ENCODE measurements at regions not wholly inside any gene's neighbourhood (a gene's known extent, or its start where the extent isn't known, plus 50 kb on each side); places are given as distances from the start of the nearest gene placed in this dataset.
"Not testable (repeated sequence)": the region's sequence is repeated elsewhere in the genome, so short reads cannot be mapped to it uniquely, and the experiment has no call there.

- no peak for DNase-seq
Measured at GRCh38 chr13:88257706-88258105, 586.5 kb downstream of the SLITRK5 start.

DNA sequence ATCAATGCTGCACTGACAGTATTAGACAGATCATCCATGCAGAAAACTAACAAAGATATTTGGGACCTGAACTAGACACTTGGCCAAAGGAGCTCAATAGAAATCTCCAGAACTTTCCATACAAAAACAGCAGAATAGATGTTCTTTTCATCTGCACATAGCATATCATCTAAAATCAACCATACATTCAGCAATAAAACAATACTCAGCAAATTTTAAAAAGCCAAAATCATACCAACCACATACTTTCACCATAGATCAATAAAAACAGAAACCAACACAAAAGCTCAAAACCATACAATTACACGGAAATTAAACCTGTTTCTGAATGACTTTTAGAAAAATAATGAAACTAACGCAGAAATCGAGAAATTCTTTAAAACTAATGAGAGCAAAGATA, 592.6 kb downstream of the SLITRK5 start:
- DNase-seq, result no peak

DNA sequence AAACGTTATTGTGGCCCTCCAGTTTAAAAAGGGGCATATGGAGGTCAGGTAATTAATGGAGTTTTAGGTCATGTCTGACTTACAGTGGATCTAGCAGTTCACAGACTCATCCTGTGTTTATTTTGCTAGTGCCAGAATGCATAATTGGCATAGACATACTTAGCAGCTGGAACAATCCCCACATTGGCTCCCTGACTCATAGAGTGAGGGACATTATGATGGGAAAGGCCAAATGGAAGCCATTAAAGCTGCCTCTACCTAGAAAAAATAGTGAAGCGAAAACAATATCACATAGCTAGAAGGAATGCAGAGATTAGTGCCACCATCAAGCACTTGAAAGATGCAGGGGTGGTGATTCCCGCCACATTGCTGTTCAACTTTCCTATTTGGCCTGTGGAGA, 610.7 kb downstream of the SLITRK5 start:
- DNase-seq, result no peak

DNA sequence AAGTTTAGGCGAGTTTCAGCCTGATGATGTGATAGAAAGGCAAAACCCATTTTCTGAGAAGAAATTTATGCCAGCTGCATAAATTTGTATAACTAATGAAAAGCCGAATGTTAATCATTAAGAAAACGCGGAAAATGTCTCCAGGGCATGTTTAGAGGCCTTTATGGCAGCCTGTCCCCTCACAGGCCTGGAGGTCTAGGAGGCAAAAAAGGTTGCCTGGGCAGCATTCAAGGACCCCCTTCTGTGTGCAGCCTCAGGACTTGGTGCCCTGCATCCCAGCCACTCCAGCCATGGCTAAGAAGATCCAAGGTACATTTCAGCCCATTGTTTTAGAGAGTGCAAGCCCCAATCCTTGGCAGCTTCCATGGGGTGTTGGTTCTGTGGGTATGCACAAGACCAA, 614.2 kb downstream of the SLITRK5 start:
- no peak for DNase-seq

- no peak for DNase-seq
Measured at GRCh38 chr13:88288326-88288725, 617.2 kb downstream of the SLITRK5 start.

DNA sequence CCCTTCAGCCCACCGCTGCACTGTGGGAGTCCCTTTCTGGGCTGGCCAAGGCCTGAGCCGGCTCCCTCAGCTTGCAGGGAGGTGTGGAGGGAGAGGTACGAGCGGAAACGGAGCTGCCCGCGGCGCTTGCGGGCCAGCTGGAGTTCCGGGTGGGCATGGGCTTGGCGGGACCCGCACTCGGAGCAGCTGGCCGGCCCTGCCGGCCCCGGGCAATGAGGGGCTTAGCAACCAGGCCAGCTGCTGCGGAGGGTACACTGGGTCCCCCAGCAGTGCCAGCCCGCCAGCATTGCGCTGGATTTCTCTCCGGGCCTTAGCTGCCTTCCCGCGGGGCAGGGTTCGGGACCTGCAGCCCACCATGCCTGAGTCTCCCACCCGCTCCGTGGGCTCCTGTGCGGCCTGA, 620.6 kb downstream of the SLITRK5 start:
- DNase-seq, result not testable (repeated sequence)

- no peak for DNase-seq
Measured at GRCh38 chr13:88294368-88294767, 623.2 kb downstream of the SLITRK5 start.

- DNase-seq, result no peak
Measured at GRCh38 chr13:88303157-88303556, 632.0 kb downstream of the SLITRK5 start.

- no peak for DNase-seq
Measured at GRCh38 chr13:88303605-88304004, 632.4 kb downstream of the SLITRK5 start.

DNA sequence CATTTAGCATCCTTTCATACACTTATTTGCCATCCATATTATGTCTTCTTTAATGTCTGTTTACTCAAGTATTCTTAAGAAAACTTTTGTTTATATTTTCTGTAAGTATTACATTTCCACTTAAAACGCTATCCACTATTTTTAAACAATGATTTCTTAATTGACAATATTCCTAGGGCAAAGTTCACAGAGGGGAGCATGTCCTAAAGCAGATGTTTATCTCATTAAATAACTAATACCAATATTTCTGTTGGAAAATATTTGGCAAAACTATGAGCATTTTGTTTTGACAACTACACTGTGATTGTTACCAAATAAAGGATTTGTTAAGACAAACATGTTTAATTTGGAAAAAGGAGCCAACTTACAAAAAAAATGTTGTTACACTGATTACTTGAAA, 643.3 kb downstream of the SLITRK5 start:
- no peak for DNase-seq

DNA sequence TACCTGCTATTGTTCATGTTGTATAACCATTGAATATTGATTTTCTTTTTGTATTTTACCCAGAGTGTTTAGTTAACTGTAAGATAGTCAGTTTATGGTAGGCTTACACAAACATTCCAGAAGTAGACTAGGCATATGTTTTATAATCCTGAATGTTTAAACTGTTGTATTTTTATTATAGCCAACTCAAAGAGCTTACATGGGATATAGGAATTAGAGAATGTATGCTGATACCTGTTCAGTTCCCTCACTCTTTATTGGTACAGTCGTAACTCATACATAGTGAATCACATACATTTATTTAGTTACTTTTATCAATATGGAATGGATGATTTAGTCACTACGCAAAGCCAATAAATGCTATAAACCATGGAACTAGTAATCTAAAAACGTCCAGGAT, 657.9 kb downstream of the SLITRK5 start:
- no peak for DNase-seq

DNA sequence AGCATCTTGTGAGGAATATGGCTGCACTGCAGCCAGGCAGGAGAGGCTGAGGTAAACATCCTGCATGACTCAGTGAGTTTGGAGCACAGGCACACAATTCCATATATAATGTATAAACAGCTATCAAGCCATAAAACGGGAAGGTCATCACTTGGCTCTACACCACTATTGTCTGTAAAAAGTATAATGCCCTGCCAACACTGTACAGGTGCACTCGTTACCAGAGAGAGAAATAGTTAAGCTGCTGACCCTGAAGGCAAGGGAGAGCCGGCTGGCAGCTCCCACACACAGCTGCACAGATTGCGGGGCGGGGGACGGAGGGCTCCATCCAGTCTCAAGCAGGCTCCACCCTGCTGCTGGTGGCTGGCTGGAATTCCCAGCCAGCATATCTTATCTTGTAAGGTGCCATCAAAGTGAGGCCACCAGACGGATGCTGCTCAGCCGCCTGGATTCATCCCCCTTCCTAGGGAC, 668.1 kb downstream of the SLITRK5 start:
- no peak for DNase-seq

DNA sequence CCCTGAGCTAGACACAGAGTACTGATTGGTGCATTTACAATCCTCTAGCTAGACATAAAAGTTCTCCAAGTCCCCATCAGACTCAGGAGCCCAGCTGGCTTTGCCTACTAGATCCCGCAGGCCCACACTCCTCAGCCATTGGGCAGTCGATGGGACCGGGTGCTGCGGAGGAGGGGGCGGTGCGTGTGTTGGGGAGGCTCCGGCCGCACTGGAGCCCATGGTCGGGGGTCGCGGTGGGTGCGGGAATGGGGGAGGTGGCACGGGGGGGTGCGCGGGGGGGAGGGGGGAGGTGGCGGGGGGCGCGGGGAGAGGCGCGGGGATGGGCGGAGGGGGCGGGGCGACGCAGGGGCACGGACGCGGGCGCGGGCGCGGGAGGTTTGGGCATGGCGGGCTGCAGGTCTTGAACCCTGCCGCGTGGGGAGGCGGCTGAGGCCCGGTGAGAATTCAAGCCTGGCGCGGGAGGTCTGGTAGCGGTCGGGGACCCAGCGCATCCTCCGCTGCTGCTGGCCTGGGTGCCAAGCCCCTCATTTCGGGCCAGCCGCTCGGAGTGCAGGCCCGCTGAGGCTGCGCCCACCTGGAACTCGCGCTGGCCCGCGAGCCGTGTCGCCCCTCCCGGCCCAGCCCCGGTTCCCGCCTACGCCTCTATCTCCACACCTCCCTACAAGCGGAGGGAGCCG, 674.1 kb downstream of the SLITRK5 start:
- DNase-seq, result no peak

- DNase-seq, result no peak
Measured at GRCh38 chr13:88360761-88361160, 689.6 kb downstream of the SLITRK5 start.

DNA sequence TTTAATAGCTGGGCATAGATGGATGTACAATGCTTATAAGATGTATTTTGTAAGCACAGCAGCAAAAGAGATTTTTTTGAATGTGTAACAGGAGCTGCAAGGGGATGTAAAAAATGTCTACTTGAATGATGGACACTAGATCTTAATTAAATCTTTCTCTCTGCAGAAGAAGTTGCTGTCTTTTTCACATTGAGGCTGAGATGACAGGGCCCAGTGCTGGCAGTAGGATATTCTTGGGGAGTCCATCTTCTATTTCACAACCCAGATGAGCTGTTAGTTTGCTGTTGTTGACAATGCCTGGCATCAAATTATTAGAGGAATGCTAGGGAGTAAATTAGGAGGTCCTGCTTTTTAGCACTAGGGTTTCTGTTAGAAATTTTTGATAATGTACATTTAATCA, 698.7 kb downstream of the SLITRK5 start:
- DNase-seq, result no peak

DNA sequence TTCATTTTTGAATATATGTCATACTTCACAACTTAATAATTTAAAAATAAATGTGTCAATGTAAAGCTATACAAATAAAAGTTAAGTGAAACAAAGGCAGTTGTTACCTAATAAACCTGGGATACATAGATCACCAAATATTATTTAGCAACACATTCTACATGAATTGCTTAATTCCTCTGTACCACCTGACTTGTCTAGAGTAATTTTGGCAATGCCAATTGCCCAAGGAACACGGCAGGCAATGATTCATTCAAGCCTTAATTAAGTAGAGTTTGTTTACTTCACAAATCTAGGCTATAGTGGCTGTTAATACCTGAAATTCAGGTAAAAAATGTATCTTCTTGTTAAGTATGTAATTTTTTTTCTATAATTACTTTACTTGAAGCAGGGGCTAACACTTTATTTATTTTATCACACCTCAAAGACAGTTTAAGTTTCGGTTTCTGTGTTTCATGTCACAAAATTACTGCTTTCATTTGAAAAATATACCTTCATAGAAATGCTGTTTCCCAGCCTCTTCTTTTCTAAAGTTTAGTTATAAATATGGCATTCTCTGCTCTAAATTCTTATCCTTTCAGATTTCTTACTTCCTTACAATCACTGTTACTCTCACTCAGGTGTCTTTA, 705.7 kb downstream of the SLITRK5 start:
- DNase-seq, result no peak

- no peak for DNase-seq
Measured at GRCh38 chr13:88377852-88378251, 706.7 kb downstream of the SLITRK5 start.

GRCh38 chr13:88384542-88384941, 713.4 kb downstream of the SLITRK5 start:
- DNase-seq, result no peak

- DNase-seq, result no peak
Measured at GRCh38 chr13:88395804-88396203, 724.6 kb downstream of the SLITRK5 start.

DNA sequence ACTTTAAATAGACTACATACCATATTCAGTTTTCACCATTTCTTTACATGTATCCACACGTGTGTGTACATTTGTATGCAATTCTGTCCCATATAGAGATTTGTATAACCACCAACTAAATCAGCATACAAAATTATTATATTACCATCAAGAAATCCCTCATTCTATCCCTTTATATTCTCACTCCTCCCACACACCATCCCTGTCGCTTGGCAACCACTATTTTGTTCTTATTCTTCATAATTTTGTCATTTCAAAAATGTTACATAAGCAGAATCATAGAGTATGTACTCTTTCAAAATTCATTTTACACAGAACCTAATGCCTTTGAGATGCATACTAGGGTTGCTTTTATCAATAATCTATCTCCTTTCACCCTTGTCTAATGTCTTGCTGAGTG, 740.5 kb downstream of the SLITRK5 start:
- DNase-seq, result no peak

DNA sequence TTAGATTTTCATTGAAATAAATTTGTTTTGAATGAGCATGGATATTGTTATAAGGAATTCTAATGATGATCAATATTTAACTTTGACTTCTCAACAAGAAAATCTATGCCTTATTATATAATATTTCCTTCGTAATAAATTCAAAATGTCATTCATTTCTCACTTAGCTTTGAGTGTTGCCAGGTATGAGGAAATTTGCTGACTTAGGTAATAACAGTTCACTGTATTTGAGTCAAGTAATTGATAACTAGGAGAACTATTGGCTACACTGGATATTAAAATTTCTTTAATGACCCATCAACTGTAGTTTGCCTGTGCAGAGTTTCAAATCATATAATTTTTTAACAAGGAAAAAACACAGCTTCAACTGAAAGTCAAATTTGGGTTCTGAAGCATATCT, 746.6 kb downstream of the SLITRK5 start:
- DNase-seq, result no peak

DNA sequence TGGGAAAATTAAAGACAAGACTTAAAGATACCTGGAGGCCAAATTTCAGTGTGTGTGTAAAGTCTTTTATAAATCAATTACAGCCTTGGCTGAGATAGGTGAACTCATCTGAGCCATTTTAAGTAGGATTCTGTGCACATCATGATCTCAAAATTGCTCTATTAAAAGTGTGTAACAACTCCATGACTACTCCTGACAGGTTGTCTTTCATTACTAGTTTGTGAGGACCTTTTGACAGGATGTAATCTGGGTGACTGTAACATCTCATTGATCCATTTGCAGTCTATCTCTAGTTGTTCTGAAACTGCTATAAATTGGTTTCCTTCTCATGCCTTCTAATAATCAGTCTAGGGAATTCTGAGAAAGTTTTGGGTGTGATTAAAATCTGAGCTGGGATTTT, 753.3 kb downstream of the SLITRK5 start:
- no peak for DNase-seq

GRCh38 chr13:88426661-88427060, 755.5 kb downstream of the SLITRK5 start:
- DNase-seq, result no peak

DNA sequence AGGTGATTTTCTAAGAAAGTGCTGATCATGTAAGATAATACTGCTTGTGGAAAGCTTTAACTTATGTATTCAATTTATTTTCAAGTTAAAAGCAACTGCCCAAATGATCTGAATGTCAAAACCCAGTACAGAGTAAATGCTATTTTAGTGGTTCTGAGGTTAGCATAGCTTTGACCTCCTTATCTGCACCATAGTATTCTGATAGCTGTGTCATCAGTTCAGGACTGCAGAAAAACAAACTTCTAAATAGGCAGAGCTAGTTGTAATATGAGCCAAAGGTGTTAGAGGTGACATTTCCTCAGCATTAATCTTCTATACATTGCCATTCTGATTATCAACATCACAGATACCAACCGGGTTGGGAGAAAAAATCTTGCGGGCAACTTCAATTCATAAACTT, 758.7 kb downstream of the SLITRK5 start:
- DNase-seq, result no peak

DNA sequence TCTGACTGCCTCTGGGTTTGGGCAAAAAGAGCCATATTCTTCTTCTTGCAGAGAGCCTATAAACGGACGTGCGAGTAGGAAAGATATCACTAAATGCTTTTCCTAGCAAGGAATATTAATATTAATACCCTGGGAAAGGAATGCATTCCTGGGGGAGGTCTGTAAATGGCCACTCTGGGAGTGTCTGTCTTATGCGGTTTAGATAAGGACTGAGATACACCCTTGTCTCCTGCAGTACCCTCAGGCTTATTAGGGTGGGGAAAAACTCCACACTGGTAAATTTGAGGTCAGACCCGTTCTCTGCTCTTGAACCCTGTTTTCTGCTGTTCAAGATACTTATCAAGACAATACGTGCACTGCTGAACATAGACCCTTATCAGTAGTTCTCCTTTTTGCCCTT, 763.8 kb downstream of the SLITRK5 start:
- no peak for DNase-seq
